GM12874 (cell line): ENCODE measurements at regions not wholly inside any gene's neighbourhood (a gene's known extent, or its start where the extent isn't known, plus 50 kb on each side); places are given as distances from the start of the nearest gene placed in this dataset.

Experiments used
- CTCF ChIP-seq: IDR thresholded peaks from 2 replicates; pipeline ENCODE4 v1.5.1; 2011; ENCODE audit warnings: low read depth, mild to moderate bottlenecking, control low read depth, low read length, moderate library complexity; ENCODE audit not compliant: insufficient read depth

- no peak for TF ChIP-seq CTCF
These were observed 503.0 kb upstream of the LMO3 start for GRCh38 chr12:17108877-17109541.

- TF ChIP-seq CTCF: no peak
These were observed 498.8 kb upstream of the LMO3 start for GRCh38 chr12:17104801-17105200.

- TF ChIP-seq CTCF: no peak
These were observed 491.7 kb upstream of the LMO3 start for GRCh38 chr12:17097674-17098073.

- no peak for TF ChIP-seq CTCF
These were observed 478.9 kb upstream of the LMO3 start for GRCh38 chr12:17084831-17085230.

GRCh38 chr12:17079251-17079909 lies 473.4 kb upstream of the LMO3 start:
- no peak for TF ChIP-seq CTCF

- TF ChIP-seq CTCF: no peak
These were observed 471.6 kb upstream of the LMO3 start for GRCh38 chr12:17077594-17077993.

GRCh38 chr12:17076811-17077210 lies 470.8 kb upstream of the LMO3 start:
- TF ChIP-seq CTCF: no peak
